ENCODE measurements at regions not wholly inside any gene's neighbourhood (a gene's known extent, or its start where the extent isn't known, plus 50 kb on each side); places are given as distances from the start of the nearest gene placed in this dataset.

- Histone ChIP-seq H3K23ac (ENCODE audit: insufficient read length) (no peak overlapping the region), H4K8ac (ENCODE audit: extremely low read depth, insufficient read depth, low read length) (no peak overlapping the region), H3K4me1 (replicated peaks in 1 of 4; ENCODE audit: control insufficient read depth in 3 of 4, insufficient read depth in 4 of 4, low read length in 3 of 4) (0 out of 7 replicates have a peak, but pooled peaks cover 0 to 4% (median 0%) of the 10 kb centered on the region in 4 experiments), H3K18ac (ENCODE audit: extremely low read depth, low read length) (no peak overlapping the region), H2BK120ac (replicated peaks; ENCODE audit: low read depth, low read length) (no peak overlapping the region), H2AFZ (ENCODE audit: low read length) (no peak overlapping the region), H3K4me2 (ENCODE audit: insufficient read depth in 1 of 2, low read depth in 2 of 2, low read length in 2 of 2) (no peak overlapping the region), H2BK15ac (ENCODE audit: low read length) (no peak overlapping the region), H3K36me3 (ENCODE audit: control insufficient read depth in 2 of 4, insufficient read depth in 4 of 4, low read length in 3 of 4) (no peaks in the 10 kb centered on the region), H2BK5ac (ENCODE audit: low read depth, low read length) (no peak overlapping the region), H3K56ac (replicated peaks; ENCODE audit: insufficient read length, low read depth, low read length) (no peak overlapping the region), H2AK5ac (ENCODE audit: low read depth, low read length) (no peak overlapping the region), H2BK20ac (ENCODE audit: low read length) (no peak overlapping the region), H3K4ac (replicated peaks; ENCODE audit: insufficient read length, low read depth, low read length) (no peak overlapping the region), H2BK12ac (ENCODE audit: low read depth, low read length) (no peak overlapping the region), H4K5ac (ENCODE audit: insufficient read length, low read depth, low read length) (no peak overlapping the region), H3K23me2 (ENCODE audit: low read depth, low read length) (no peaks in the 10 kb centered on the region), H3K14ac (ENCODE audit: insufficient read length) (no peak overlapping the region), H3K9ac (replicated peaks in 1 of 4; ENCODE audit: extremely low read depth in 1 of 4, low read depth in 3 of 4, low read length in 3 of 4) (no peak overlapping the region), H4K91ac (replicated peaks; ENCODE audit: insufficient read length, low read length) (no peak overlapping the region), H3K79me2 (ENCODE audit: control insufficient read depth in 1 of 2, insufficient read depth in 2 of 2, low read length in 2 of 2) (no peaks in the 10 kb centered on the region), H3K4me3 (ENCODE audit: extremely low read depth in 1 of 4, insufficient read depth in 2 of 4, low read depth in 3 of 4, low read length in 4 of 4) (no peak overlapping the region), H4K20me1 (replicated peaks in 1 of 2; ENCODE audit: control insufficient read depth in 1 of 2, insufficient read depth in 2 of 2, low read length in 2 of 2) (no peaks in the 10 kb centered on the region), H3K27ac (ENCODE audit: low read depth, low read length) (no peak overlapping the region), H3K79me1 (ENCODE audit: low read depth, low read length) (no peaks in the 10 kb centered on the region), H3K27me3 (replicated peaks in 1 of 4; ENCODE audit: control insufficient read depth in 3 of 4, extremely low read depth in 1 of 4, insufficient read depth in 3 of 4, low read length in 3 of 4) (no peaks in the 10 kb centered on the region), H3K9me3 (ENCODE audit: insufficient read depth in 2 of 2, low read depth in 1 of 2, low read length in 1 of 2) (no peaks in the 10 kb centered on the region)
- DNase-seq (ENCODE audit: low read depth in 1 of 2, low spot score in 2 of 2) (no peak), FAIRE-seq (no peak)
- ChIA-PET POLR2A (ENCODE audit: partially characterized antibody) (no interaction called here), CTCF (ENCODE audit: partially characterized antibody) (interaction anchor here (0.9 to 1.2 kb wide), 2 partner anchors 62 to 70 kb away, joined by 3 read pairs; no protein-coding TSS in a partner anchor)
- TF ChIP-seq TCF12 (IDR thresholded peaks at IDR 0.05; ENCODE audit: low read depth, low read length) (no peak), RXRA (IDR thresholded peaks at IDR 0.05; ENCODE audit: insufficient read depth, low read depth, low read length) (no peak), SRF (IDR thresholded peaks at IDR 0.05; ENCODE audit: low read depth, low read length) (no peak), TAF7 (optimal IDR thresholded peaks at IDR 0.05; ENCODE audit: borderline replicate concordance, low read depth, low read length) (no peak), SIN3A (conservative IDR thresholded peaks at IDR 0.05 in 1 of 2, IDR thresholded peaks at IDR 0.05 in 1 of 2; ENCODE audit: low read depth in 1 of 2, low read length in 2 of 2) (no peak), BRCA1 (IDR thresholded peaks at IDR 0.05; ENCODE audit: low read depth, low read length) (no peak), SP4 (IDR thresholded peaks at IDR 0.05; ENCODE audit: low read length) (no peak)
- 85% methylated on average over 6 of the region's 6 CpGs; no CpG with 5 or more reads in 1 of the 2 experiments for WGBS, 2 experiments (ENCODE audit: extremely low coverage in 1 of 2, insufficient coverage in 1 of 2, insufficient read length in 1 of 2, insufficient replicate concordance in 2 of 2, low coverage in 1 of 2, low lambda C conversion rate in 2 of 2, missing lambda C conversion rate in 1 of 2)
Measured at GRCh38 chr12:126431767-126432166, 1366.5 kb downstream of the AACS start.
